D341Med (cell line): ENCODE measurements at regions not wholly inside any gene's neighbourhood (a gene's known extent, or its start where the extent isn't known, plus 50 kb on each side); places are given as distances from the start of the nearest gene placed in this dataset.
A peak's percentile ranks its signal among the peaks of the same experiment; 100 is the strongest.

Experiments used
- DNase-seq: peaks from one replicate; pipeline ENCODE4 v3.0.0; 2012; ENCODE audit warnings: low spot score

DNA sequence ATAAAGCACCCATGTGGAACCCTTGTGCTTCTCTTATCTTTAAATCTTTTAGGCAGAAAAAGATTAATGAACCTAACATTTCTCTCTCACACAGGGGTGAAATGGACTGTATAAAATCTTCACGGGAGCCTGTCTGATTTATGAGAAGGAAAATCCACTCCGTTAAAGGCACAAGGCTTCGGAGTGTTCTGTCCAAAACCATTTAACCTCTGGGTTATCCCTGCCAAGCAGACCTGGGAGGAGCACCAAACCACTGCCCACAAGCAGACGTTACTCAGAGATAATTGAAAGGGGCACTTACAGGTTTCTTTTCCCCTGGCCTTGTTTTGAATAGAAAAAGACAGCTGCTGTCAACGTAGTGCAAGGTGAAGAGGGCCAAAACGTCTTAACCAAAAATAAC is 184.4 kb upstream of the DOK6 start:
- DNase-seq: no peak

- peak; percentile 63 for DNase-seq
Measured at GRCh38 chr18:69217196-69218000, 183.3 kb upstream of the DOK6 start.

- DNase-seq: no peak
Measured at GRCh38 chr18:69220529-69220928, 180.2 kb upstream of the DOK6 start.

DNA sequence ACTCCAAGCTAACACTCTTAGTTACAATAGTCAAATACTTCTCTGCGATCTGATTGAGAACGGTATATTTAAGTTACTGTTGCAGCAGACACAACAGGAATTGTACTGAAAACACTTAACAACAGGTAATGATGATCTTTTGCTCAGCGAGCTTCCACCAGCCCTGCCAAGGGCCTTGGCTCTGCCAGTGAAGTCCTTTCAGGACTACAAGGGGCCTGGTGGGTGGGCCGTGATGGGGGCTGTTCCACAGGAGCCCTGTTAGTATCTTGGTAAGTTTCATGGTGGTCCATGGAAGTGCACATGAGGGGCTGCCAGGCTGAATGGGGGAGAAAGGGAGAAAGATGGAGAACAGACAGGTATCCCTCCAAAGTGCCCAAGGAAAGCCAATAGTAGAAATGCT is 178.6 kb upstream of the DOK6 start:
- DNase-seq: no peak

GRCh38 chr18:69226971-69227370 is 173.7 kb upstream of the DOK6 start:
- DNase-seq: no peak

- DNase-seq: no peak
Measured at GRCh38 chr18:69230204-69230603, 170.5 kb upstream of the DOK6 start.

GRCh38 chr18:69233465-69234054 is 167.1 kb upstream of the DOK6 start:
- DNase-seq: no peak

DNA sequence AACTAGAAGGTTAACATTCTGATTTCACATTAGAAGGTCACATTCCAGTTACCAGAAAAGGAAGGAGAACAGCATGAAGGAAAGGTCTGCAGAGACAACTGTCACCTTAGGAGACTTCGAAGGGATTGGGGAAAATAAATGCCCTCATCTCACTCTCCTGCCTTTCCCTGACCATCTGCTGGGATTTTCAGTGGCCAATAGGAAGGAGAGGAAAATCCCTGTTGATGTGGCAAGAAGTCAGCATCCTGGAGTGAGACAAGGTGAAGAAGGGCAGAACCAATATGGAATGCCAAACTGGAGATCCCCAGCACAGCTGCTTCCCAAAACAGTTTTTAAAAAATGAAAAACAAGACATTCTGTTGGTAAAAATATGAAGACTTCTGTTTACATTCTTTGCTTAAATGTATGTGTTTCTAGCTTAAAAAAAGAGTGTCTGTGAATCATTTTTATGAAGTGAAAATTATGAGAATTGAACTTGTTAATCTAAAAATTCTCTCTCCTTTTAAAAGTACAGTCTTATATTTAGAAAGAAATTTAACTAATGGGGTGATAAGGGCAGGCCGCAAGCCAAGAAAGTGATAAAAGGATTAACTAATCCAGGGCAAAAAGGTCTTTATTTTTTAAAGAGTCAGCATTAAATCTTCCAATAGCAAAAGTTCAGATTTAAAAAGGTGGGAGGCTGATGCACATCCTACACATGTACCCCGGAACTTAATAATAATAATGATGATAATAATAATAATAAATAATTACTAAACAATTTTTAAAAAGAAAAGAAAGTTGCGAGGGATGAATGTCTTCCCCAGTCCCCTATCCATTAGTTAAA is 160.6 kb upstream of the DOK6 start:
- peak; percentile 70 for DNase-seq

GRCh38 chr18:69246027-69246426 is 154.7 kb upstream of the DOK6 start:
- DNase-seq: no peak

DNA sequence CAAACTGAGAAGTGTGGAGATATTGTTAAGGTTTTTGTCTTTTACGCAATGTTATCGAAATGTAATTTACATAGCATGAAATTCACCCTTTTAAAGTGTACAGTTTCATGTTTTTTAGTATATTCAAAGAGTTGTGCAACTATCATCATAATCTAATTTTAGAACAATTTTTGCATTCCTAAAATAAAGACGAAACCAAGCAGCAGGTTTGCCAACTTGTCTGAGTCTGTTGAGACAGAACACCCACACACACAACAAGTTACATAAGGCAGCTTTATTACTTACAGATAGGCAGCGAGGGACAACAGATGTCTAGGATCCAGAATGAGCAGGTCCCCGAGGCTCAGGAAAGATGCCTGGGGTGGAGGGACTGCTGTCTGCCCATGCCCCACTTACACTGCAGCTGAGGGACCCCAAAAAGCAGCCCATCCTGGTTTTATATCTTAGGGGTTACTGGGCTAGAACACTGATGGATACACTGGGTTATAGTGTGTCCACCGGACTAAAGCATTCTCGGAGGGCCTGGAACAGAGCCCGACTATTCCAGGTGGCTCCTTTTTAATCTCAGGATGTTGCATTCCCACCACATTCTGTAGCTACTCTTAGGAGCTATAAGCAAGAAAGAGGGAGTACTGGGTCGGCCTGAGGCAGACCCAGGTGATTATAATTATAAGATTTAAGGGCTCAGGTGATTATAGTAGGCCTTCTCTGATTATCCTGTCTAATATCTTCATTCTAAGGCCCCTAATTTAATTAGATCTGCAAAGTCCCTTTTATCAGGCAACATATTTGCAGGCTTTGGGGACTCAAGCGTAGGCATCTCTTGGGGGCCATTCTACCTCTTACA is 150.2 kb upstream of the DOK6 start:
- peak; percentile 76 for DNase-seq

GRCh38 chr18:69257861-69258458 is 142.7 kb upstream of the DOK6 start:
- DNase-seq: no peak

DNA sequence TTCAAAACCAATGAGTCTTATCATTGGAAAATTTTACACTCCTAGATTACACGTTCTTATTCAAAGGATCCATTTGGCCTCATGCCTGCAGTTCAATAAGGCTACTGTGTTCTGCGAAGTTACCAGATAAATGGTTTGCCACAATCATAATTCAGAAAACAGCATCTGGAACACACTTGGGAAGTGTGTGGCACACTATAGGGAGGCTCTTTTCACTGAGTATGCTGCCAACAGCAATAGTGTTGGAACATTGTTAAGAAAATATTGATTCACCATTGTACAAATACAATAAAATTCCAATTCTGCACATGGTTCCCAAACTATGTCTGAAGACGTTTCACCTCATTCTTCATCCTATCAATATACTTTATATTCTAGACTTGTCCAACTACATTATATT is 141.4 kb upstream of the DOK6 start:
- no peak for DNase-seq

GRCh38 chr18:69261406-69261805 is 139.3 kb upstream of the DOK6 start:
- no peak for DNase-seq

GRCh38 chr18:69265656-69266055 is 135.0 kb upstream of the DOK6 start:
- no peak for DNase-seq

- no peak for DNase-seq
Measured at GRCh38 chr18:69267895-69268294, 132.8 kb upstream of the DOK6 start.

GRCh38 chr18:69282371-69282770 is 118.3 kb upstream of the DOK6 start:
- no peak for DNase-seq

- DNase-seq: no peak
Measured at GRCh38 chr18:69291044-69291443, 109.6 kb upstream of the DOK6 start.

DNA sequence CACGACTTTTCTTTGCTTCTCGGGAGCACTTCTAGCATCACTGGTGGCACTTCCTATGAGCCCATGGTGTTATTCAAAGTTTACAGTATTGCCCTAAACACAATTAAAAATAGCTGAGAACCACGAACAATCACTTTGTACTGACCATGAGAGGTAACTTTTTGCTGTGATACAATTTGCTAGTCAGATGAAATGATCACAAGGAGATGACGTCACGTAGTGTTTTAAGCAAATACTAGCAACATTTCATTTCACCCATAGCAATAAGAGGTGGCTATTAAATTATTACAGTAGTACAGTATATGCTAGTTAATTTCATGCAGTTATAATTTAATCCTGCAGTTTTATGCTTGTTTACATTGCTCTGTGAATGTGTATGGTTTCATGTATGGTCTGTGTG is 108.9 kb upstream of the DOK6 start:
- DNase-seq: no peak

GRCh38 chr18:69300185-69300584 is 100.5 kb upstream of the DOK6 start:
- DNase-seq: no peak

- no peak for DNase-seq
Measured at GRCh38 chr18:69308619-69309018, 92.1 kb upstream of the DOK6 start.

GRCh38 chr18:69326094-69326493 is 74.6 kb upstream of the DOK6 start:
- no peak for DNase-seq

DNA sequence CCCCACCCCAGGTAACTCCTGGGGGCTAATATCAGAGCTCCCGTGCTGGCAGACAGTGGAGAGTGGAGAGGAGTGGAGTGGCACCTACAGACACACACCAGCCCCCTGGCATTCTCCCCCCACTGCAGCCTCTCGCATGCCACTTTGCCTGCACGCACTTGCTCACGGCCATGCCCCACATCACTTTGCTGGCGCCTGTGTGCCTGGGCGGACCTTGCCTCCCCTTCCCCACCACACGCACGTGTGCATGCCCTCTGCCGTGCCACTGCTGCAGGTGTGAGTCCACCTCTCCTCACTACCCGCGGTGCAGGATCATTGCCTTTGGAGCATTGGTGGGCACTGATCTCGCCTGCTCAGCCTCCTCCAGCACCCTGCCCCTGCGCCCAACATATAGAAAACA is 72.6 kb upstream of the DOK6 start:
- DNase-seq: no peak
